CD4-positive, alpha-beta T cell treated with Interleukin-21 for 1 hour (primary cell): ENCODE measurements at regions not wholly inside any gene's neighbourhood (a gene's known extent, or its start where the extent isn't known, plus 50 kb on each side); places are given as distances from the start of the nearest gene placed in this dataset.
A peak's percentile ranks its signal among the peaks of the same experiment; 100 is the strongest.

Source experiments
- DNase-seq: peaks from one replicate; pipeline ENCODE4 v3.0.0-alpha.2; 2020

GRCh38 chr14:89658977-89659670 is 242.1 kb upstream of the FOXN3 start:
- no peak for DNase-seq

- DNase-seq = no peak
Measured at GRCh38 chr14:89657014-89657413, 240.0 kb upstream of the FOXN3 start.

DNA sequence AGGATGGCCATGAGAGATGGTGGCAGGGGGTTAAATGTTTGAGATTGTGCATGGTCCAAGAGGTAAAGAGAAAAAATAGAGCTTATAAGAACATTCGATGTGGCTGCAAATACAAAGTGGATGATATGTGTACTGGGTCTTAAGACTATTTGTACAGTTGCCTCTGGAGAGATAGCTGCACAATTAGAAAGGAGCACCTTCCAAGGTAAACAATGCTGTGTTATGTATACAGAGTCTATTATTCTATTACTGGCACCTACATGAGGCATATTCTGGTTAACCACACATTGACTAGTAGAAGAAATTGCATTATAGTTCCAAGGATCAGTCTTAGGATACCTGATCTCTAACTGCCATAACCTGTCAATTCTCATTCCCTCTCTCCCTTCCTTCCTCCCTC is 238.0 kb upstream of the FOXN3 start:
- no peak for DNase-seq

DNA sequence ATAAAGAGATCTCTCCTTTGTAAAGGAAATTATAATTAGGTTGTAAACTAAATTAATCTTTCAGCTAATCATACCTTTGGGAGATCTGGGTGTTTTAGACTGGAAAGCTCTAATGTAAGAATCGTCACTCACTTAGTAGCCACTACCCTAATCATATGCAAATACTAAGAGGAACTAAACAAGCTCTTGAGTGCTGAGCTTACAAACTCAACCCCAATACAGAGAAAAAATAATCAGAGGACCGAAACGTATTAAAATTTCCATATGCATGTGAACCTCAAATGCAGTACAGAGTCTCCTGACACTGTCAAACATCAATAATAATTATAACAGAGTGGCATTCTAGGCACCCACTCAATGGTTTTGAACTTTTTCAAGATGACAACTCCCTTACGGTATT is 235.3 kb upstream of the FOXN3 start:
- no peak for DNase-seq

GRCh38 chr14:89651805-89652204 is 234.8 kb upstream of the FOXN3 start:
- DNase-seq = no peak

- no peak for DNase-seq
Measured at GRCh38 chr14:89650077-89650978, 233.3 kb upstream of the FOXN3 start.

- DNase-seq = no peak
Measured at GRCh38 chr14:89649451-89650075, 232.5 kb upstream of the FOXN3 start.

- no peak for DNase-seq
Measured at GRCh38 chr14:89648924-89649323, 231.9 kb upstream of the FOXN3 start.

GRCh38 chr14:89648510-89648909 is 231.5 kb upstream of the FOXN3 start:
- no peak for DNase-seq

- DNase-seq = no peak
Measured at GRCh38 chr14:89646971-89647370, 229.9 kb upstream of the FOXN3 start.

- no peak for DNase-seq
Measured at GRCh38 chr14:89644641-89645040, 227.6 kb upstream of the FOXN3 start.

DNA sequence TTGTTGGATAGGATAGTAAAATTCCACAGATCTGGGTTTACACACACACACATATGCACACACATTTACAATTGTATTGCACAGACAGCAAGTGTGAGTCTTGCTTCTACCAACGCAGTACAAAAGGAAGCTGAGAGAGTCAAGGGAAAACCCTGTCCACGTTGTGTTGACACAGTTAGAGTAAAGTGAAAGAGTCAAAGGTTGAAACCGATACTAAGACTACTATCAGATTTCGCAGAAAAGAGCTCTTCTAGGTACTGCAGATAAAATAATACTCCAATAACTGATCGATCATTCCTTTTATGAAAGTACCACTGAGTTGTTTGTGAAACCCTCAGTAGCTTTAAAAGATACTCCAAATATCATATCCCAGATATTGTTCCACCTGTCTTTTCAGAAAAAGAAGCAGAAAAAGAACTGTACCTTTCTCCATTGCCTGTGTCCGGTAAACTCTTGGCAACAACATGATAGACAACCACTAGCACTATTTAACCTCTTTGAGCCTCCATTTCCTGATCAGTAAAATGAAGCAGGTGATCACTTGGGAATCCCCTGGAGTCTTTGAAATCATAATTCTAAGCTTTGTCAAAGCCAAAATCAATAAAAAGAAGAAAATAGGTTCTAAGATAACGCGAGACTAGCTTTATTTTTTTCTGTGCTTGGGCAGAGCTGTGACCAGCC is 224.6 kb upstream of the FOXN3 start:
- DNase-seq = peak; percentile 66

GRCh38 chr14:89640141-89640540 is 223.1 kb upstream of the FOXN3 start:
- no peak for DNase-seq

DNA sequence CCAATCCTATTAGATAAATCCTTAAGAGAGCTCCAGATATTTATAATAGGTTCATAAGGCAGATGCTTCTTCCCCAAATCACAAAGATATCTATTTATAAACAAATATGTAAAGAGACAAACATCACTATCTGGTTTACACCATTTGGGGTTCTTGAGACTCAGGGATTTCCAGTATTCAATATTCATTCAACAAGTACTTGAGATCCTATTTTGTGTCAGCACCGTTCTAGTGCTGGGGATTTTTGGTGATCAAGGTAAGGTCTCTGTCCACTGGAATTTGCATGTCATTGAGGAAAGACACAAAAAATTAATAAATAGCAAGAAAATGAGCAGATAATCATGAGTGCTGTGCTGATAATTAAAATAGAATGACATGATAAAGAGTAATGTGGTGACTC is 222.7 kb upstream of the FOXN3 start:
- DNase-seq = no peak

DNA sequence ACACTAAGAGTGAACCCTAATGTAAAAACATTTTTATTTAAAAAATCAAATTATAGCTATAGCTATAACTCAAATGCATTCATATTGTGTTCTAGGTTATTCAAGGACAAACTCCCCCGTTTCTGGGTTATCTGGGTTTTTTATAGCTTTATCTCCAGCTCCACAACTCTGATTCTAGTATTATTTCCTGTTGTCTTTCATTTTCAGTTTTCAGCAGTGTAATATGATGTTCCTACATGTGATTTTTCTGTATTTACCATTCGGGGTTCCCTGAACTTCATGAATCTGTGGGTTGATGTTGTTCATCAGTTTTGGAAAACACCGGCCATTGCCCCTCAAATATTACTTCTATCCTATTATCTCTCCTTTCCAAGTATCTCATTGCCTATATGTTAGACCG is 221.9 kb upstream of the FOXN3 start:
- DNase-seq = peak; percentile 39

GRCh38 chr14:89637581-89637980 is 220.5 kb upstream of the FOXN3 start:
- no peak for DNase-seq

DNA sequence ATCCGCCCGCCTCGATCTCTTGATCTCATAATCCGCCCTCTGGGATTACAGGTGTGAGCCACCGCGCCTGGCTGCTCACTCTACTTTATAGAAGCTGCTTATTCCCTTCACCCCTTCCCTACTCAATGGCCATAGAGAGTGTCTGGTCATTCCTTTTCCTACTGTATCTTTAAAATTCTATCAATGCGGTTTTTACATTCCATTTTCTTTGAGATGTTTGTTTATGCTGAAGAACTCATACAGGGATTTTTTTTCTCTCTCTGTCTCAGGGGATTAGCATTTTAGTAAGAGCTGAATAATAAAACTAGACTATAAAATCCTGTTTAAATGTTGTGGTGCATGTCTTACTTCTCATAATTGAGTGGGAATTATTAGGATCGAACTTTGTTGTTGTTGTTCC is 218.6 kb upstream of the FOXN3 start:
- DNase-seq = no peak

DNA sequence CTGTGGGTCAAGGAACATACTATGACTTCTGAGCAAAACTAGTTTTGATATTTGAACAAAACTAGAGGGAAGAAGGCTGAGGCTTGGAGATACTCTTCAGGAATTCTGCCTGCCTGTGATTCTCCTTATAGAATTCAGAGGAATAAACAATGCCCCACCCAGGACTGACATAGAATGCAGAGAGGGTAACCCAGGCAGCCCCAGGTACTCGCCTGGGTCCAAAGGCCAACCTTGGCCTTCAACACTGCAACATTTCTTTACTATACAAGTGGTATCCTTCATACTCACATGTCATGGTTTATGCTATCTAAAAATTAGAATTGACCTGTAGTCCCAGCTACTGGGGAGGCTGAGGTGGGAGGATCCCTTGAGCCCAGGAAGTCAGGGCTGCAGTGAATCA is 217.0 kb upstream of the FOXN3 start:
- DNase-seq = no peak

DNA sequence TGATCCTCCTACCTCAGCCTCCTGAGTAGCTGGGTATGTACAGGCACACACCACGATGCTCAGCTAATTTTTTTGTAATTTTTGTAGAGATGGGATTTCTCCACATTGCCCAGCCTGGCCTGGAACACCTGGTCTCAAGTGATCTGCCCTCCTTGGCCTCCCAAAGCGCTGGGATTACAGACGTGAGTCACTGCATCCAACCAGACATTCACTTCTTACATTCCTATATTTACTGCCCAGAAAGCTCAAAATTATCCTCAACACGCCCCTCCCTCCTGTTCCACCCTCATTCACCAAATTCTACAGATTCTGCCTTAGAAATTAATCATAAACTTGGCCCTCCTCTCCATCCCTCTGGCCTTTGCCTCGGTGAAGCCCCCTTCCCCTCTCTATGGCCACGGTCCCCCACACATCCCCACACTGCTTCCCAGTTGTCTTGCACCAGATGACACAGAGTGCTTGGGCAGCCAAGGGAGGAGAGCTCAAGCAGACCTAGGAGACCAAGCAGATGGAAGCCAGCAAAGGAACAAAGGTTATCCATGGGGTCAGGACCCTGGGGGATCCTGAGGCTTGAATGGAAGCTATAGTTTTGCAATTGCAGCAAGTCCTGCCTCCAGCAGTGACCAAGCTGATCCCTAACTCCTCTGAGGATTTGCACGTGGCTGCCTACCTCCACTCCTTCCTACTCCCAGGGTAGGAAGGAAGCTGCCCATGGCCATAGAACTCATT is 213.2 kb upstream of the FOXN3 start:
- no peak for DNase-seq

DNA sequence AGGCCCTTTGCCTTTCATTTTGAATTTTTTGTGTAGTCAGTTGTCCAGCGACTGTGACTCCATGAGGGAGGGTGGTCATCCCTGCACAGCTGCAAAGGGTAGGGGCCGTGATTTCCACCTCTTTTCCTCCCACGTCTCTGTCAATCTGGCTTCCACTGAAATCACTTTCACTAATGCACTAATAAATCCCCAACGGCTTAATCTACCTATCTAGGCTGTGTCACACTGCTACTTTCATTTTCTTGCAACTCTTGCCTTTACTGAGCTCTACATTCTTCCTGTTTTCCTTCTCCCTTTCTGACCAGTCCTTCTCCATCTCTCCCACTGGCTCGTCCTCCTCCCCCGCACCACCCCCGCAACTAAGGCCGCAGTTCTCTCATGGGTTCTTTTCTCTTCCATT is 212.3 kb upstream of the FOXN3 start:
- DNase-seq = no peak

- DNase-seq = no peak
Measured at GRCh38 chr14:89628521-89628920, 211.5 kb upstream of the FOXN3 start.

GRCh38 chr14:89626233-89626806 is 209.3 kb upstream of the FOXN3 start:
- DNase-seq = peak; percentile 65
